Trophoblast cell (in vitro differentiated cells and primary cell): ENCODE measurements at regions not wholly inside any gene's neighbourhood (a gene's known extent, or its start where the extent isn't known, plus 50 kb on each side); places are given as distances from the start of the nearest gene placed in this dataset.
"Not testable (repeated sequence)": the region's sequence is repeated elsewhere in the genome, so short reads cannot be mapped to it uniquely, and the experiment has no call there.

Experiments
- DNase-seq, 2 donors: peaks; one replicate each; pipeline ENCODE4 v3.0.0-alpha.2; 2016
- H2AFZ ChIP-seq: 2 replicates; pipeline ENCODE4 v1.6.1; 2013; ENCODE audit warnings: low read length, moderate library complexity, mild to moderate bottlenecking; ENCODE audit not compliant: insufficient read depth, poor library complexity
- H2AK5ac ChIP-seq: 2 replicates; pipeline ENCODE4 v1.6.1; 2013; ENCODE audit warnings: mild to moderate bottlenecking, low read length
- H2BK120ac ChIP-seq: 2 replicates; pipeline ENCODE4 v1.6.1; 2013; ENCODE audit warnings: low read length, mild to moderate bottlenecking, moderate library complexity; ENCODE audit not compliant: insufficient read depth, poor library complexity
- H2BK12ac ChIP-seq: 2 replicates; pipeline ENCODE4 v1.6.1; 2013; ENCODE audit warnings: mild to moderate bottlenecking, low read length, moderate library complexity
- H2BK5ac ChIP-seq: 2 replicates; pipeline ENCODE4 v1.6.1; 2013; ENCODE audit warnings: low read length, low read depth, moderate library complexity, mild to moderate bottlenecking; ENCODE audit not compliant: poor library complexity
- H3K14ac ChIP-seq: 2 replicates; pipeline ENCODE4 v1.6.1; 2013; ENCODE audit warnings: mild to moderate bottlenecking, low read length
- H3K18ac ChIP-seq: 2 replicates; pipeline ENCODE4 v1.6.1; 2013; ENCODE audit warnings: mild to moderate bottlenecking, low read length
- H3K23ac ChIP-seq: 2 replicates; pipeline ENCODE4 v1.6.1; 2013; ENCODE audit warnings: low read length
- H3K27ac ChIP-seq: 2 replicates; pipeline ENCODE4 v1.5.1; 2013; ENCODE audit warnings: low read depth, mild to moderate bottlenecking, inconsistent platforms, low read length, moderate library complexity
- H3K27me3 ChIP-seq: 2 replicates; pipeline ENCODE4 v1.6.1; 2013; ENCODE audit warnings: inconsistent platforms, mild to moderate bottlenecking, low read length, moderate library complexity; ENCODE audit not compliant: insufficient read depth
- H3K36me3 ChIP-seq, 2 experiments: 1 replicate in 1 of 2; 2 replicates in 1 of 2; pipeline ENCODE4 v1.6.1; 2013; ENCODE audit warnings: low read length in 2 of 2, mild to moderate bottlenecking in 2 of 2, moderate library complexity in 1 of 2; ENCODE audit not compliant: insufficient read depth in 2 of 2, control insufficient read depth in 1 of 2
- H3K4ac ChIP-seq: 2 replicates; pipeline ENCODE4 v1.6.1; 2013; ENCODE audit warnings: low read depth, mild to moderate bottlenecking, low read length, moderate library complexity
- H3K4me1 ChIP-seq, 2 experiments: 1 replicate in 1 of 2; 2 replicates in 1 of 2; pipeline ENCODE4 v1.6.1; 2013; ENCODE audit warnings: low read length in 2 of 2, mild to moderate bottlenecking in 2 of 2, moderate library complexity in 1 of 2; ENCODE audit not compliant: insufficient read depth in 2 of 2, control insufficient read depth in 1 of 2
- H3K4me2 ChIP-seq: 2 replicates; pipeline ENCODE4 v1.6.1; 2013; ENCODE audit warnings: inconsistent platforms, mild to moderate bottlenecking, low read length, moderate library complexity
- H3K4me3 ChIP-seq: 2 replicates; pipeline ENCODE4 v1.5.1; 2013; ENCODE audit warnings: mild to moderate bottlenecking, low read depth, low read length, inconsistent platforms
- H3K79me1 ChIP-seq: one replicate; pipeline ENCODE4 v1.6.1; 2013; ENCODE audit warnings: low read length
- H3K79me2 ChIP-seq: 2 replicates; pipeline ENCODE4 v1.6.1; 2013; ENCODE audit warnings: low read length, mild to moderate bottlenecking; ENCODE audit not compliant: control insufficient read depth, insufficient read depth, poor library complexity
- H3K9ac ChIP-seq: 2 replicates; pipeline ENCODE4 v1.6.1; 2013; ENCODE audit warnings: mild to moderate bottlenecking, low read length
- H3K9me3 ChIP-seq: 2 replicates; pipeline ENCODE4 v1.6.1; 2013; ENCODE audit warnings: low read depth, mild to moderate bottlenecking, control low read depth, inconsistent platforms, low read length; ENCODE audit not compliant: insufficient read depth
- H4K12ac ChIP-seq: 2 replicates; pipeline ENCODE4 v1.6.1; 2013; ENCODE audit warnings: low read depth, mild to moderate bottlenecking, low read length, moderate library complexity
- H4K8ac ChIP-seq: 2 replicates; pipeline ENCODE4 v1.6.1; 2013; ENCODE audit warnings: low read depth, mild to moderate bottlenecking, low read length, moderate library complexity
- H4K91ac ChIP-seq: one replicate; pipeline ENCODE4 v1.6.1; 2013; ENCODE audit warnings: low read depth, mild to moderate bottlenecking, low read length, moderate library complexity
- WGBS: extraction: QIAGEN DNeasy Blood & Tissue Kit; methylation state at CpG from one replicate; pipeline ENCODE4 v1.1.7; 2013; ENCODE audit warnings: missing lambda C conversion rate; ENCODE audit not compliant: insufficient read length, insufficient coverage; ENCODE audit errors: extremely low coverage; 5-methylcytosine and 5-hydroxymethylcytosine counted together

DNA sequence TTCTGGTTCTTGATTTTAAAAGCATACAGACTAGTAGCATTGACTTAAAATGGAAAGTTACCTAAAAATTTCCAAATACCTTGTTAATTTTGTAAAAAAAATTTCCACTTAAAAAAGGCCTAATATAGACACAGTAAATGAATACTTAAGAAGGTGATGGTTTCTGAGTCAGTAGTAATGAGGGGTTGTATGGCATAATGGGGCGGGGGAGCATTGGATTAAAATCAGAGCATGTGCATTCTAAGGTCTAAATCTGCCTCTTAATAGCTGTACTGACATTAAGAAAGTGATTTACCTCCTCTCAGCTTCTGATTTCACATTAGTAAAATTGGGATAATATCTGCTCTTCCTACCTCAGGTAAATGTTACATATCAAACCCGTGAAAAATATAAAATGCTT is 446.5 kb downstream of the AASDHPPT start:
- no peaks in the 10 kb centered on the region for H3K27me3 ChIP-seq
- no CpG with 5 or more reads among the region's 2 CpGs for WGBS
- no peak overlapping the region for H2AFZ ChIP-seq

DNA sequence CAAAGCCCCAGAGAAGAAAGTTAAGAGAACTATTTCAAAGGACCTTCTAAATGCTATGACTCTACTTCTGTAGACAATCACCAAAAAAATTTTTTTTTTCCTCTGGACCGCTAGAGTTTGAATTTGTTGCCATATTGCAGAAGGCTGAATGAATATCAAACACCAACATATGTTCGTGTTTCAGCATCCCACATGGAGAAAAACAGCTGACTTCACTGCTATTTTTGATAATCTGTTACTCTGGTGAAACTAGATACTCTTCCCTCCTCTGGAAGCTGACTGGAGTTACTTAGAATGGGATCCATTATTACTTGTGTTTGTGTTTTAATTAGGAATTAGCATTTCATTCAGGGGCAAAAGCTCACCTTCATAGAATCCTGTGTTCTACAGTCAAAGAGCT is 447.0 kb downstream of the AASDHPPT start:
- H3K9ac ChIP-seq = no peak overlapping the region
- no peaks in the 10 kb centered on the region for H3K36me3 ChIP-seq
- no peak overlapping the region for H2AFZ ChIP-seq
- H3K27me3 ChIP-seq = no peaks in the 10 kb centered on the region
- no peak overlapping the region for H3K18ac ChIP-seq
- H2AK5ac ChIP-seq = no peak overlapping the region
- no peak overlapping the region for H2BK12ac ChIP-seq
- H3K4ac ChIP-seq = no peak overlapping the region
- no peak overlapping the region for H3K27ac ChIP-seq
- H3K79me1 ChIP-seq = no peaks in the 10 kb centered on the region
- no peak overlapping the region for H4K91ac ChIP-seq
- no peak overlapping the region for H2BK120ac ChIP-seq
- H3K4me2 ChIP-seq = no peak overlapping the region
- no peak overlapping the region for H3K14ac ChIP-seq
- no peaks in the 10 kb centered on the region for H3K4me1 ChIP-seq
- H3K9me3 ChIP-seq = no peaks in the 10 kb centered on the region
- no peak for DNase-seq
- no peak overlapping the region for H2BK5ac ChIP-seq
- H3K4me3 ChIP-seq = no peak overlapping the region
- no peaks in the 10 kb centered on the region for H3K79me2 ChIP-seq
- no peak overlapping the region for H3K23ac ChIP-seq
- WGBS = no CpG with 5 or more reads among the region's 2 CpGs
- no peak overlapping the region for H4K8ac ChIP-seq
- no peak overlapping the region for H4K12ac ChIP-seq

More for the DNA sequence above, 446.5 kb downstream of the AASDHPPT start:
- Histone ChIP-seq H3K14ac (no peak overlapping the region), H2BK120ac (no peak overlapping the region), H4K8ac (no peak overlapping the region), H3K9me3 (no peaks in the 10 kb centered on the region), H3K4ac (no peak overlapping the region), H3K18ac (no peak overlapping the region), H3K27ac (no peak overlapping the region), H3K4me1 (no peaks in the 10 kb centered on the region), H2BK5ac (no peak overlapping the region), H3K4me2 (no peak overlapping the region), H3K79me1 (no peaks in the 10 kb centered on the region), H3K23ac (no peak overlapping the region), H4K12ac (no peak overlapping the region), H3K36me3 (no peaks in the 10 kb centered on the region), H4K91ac (no peak overlapping the region), H3K79me2 (no peaks in the 10 kb centered on the region), H3K4me3 (no peak overlapping the region), H2AK5ac (no peak overlapping the region), H2BK12ac (no peak overlapping the region), H3K9ac (no peak overlapping the region)
- no peak for DNase-seq

DNA sequence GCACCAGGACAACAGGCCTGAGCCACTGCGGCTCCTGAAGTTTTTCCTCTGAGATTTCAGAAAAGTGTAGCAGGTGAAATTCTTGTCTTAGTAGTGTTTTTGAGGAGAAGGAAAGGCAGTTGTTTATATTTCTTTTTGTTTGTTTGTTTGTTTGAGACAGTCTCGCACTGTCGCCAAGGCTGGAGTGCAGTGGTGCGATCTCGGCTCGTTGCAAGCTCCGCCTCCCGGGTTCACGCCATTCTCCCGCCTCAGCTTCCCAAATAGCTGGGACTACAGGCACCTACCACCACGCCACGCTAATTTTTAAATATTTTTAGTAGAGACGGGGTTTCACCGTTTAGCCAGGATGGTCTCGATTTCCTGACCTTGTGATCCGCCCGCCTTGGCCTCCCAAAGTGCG is 454.2 kb downstream of the AASDHPPT start:
- not testable (repeated sequence) for H3K23ac ChIP-seq, H3K4ac ChIP-seq, H2AFZ ChIP-seq, H4K8ac ChIP-seq, H2BK120ac ChIP-seq, H4K91ac ChIP-seq, H3K4me3 ChIP-seq, H3K36me3 ChIP-seq, H3K9me3 ChIP-seq, H4K12ac ChIP-seq, H3K79me2 ChIP-seq, H2BK12ac ChIP-seq, DNase-seq, H2BK5ac ChIP-seq, H3K14ac ChIP-seq, H3K27ac ChIP-seq, H3K4me1 ChIP-seq, H3K27me3 ChIP-seq, H2AK5ac ChIP-seq, H3K9ac ChIP-seq, H3K18ac ChIP-seq, H3K79me1 ChIP-seq, H3K4me2 ChIP-seq
- WGBS = no CpG with 5 or more reads among the region's 18 CpGs

DNA sequence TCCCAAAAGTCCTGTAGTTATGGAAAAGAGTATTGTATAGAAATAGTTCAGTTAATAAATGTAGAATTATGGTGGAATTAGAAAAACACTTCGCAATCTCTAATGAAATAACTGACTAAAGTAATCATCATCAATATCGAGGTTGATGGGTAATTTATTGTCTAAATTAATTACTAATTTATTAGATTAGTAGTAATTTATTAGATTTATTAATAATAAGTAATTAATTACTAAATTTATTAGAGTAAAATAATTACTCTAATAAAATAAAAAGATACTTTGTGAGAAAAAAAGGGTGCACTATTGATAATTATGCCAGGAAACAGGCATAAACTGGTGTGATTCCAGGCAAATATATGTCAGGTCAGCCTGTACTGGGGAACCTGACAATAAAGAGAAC is 455.6 kb downstream of the AASDHPPT start:
- H2BK12ac ChIP-seq = no peak overlapping the region
- H4K91ac ChIP-seq = no peak overlapping the region
- no peak overlapping the region for H2AFZ ChIP-seq
- H3K79me2 ChIP-seq = no peaks in the 10 kb centered on the region
- H2BK5ac ChIP-seq = no peak overlapping the region
- H2AK5ac ChIP-seq = no peak overlapping the region
- H3K27me3 ChIP-seq = no peaks in the 10 kb centered on the region
- DNase-seq = no peak
- H3K4me1 ChIP-seq = no peaks in the 10 kb centered on the region
- no peak overlapping the region for H2BK120ac ChIP-seq
- H3K23ac ChIP-seq = no peak overlapping the region
- no peak overlapping the region for H3K14ac ChIP-seq
- H3K36me3 ChIP-seq = no peaks in the 10 kb centered on the region
- no peak overlapping the region for H4K12ac ChIP-seq
- H3K9ac ChIP-seq = no peak overlapping the region
- no peak overlapping the region for H3K18ac ChIP-seq
- H3K4me3 ChIP-seq = no peak overlapping the region
- no peak overlapping the region for H4K8ac ChIP-seq
- no peaks in the 10 kb centered on the region for H3K9me3 ChIP-seq
- H3K79me1 ChIP-seq = no peaks in the 10 kb centered on the region
- no peak overlapping the region for H3K4me2 ChIP-seq
- no peak overlapping the region for H3K27ac ChIP-seq
- no peak overlapping the region for H3K4ac ChIP-seq
- no CpG with 5 or more reads among the region's 2 CpGs for WGBS
